ENCODE measurements at regions not wholly inside any gene's neighbourhood (a gene's known extent, or its start where the extent isn't known, plus 50 kb on each side); places are given as distances from the start of the nearest gene placed in this dataset.
"Not testable (repeated sequence)": the region's sequence is repeated elsewhere in the genome, so short reads cannot be mapped to it uniquely, and the experiment has no call there.

DNA sequence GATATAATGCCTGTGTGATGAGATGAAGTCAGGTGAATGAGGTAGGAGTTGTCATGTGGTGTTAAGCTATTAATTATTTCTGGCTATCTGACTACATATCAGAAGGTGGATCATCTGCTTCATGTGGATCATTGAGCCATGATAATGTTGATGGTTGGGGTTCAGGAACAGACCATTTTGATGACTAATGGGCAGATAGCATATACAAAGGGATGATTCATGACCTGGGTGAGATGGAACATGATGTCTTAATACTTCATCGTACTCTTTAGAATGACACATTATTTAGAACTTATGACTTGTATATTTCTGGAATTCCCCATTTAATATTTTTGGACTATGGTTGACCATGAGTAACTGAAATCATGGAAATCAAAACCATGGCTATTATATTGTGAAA, 155.1 kb downstream of the OR13A1 start:
- Histone ChIP-seq H3K9me3 (no peaks in the 10 kb centered on the region), H3K4me3 (no peak overlapping the region), H3K36me3 (no peaks in the 10 kb centered on the region), H3K27me3 (no peaks in the 10 kb centered on the region), H3K4me1 (no peaks in the 10 kb centered on the region), H3K27ac (no peak overlapping the region)
- TF ChIP-seq, protein P1, sequence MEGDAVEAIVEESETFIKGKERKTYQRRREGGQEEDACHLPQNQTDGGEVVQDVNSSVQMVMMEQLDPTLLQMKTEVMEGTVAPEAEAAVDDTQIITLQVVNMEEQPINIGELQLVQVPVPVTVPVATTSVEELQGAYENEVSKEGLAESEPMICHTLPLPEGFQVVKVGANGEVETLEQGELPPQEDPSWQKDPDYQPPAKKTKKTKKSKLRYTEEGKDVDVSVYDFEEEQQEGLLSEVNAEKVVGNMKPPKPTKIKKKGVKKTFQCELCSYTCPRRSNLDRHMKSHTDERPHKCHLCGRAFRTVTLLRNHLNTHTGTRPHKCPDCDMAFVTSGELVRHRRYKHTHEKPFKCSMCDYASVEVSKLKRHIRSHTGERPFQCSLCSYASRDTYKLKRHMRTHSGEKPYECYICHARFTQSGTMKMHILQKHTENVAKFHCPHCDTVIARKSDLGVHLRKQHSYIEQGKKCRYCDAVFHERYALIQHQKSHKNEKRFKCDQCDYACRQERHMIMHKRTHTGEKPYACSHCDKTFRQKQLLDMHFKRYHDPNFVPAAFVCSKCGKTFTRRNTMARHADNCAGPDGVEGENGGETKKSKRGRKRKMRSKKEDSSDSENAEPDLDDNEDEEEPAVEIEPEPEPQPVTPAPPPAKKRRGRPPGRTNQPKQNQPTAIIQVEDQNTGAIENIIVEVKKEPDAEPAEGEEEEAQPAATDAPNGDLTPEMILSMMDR (IDR thresholded peaks at IDR 0.05): no peak
- no peak for TF ChIP-seq EP300 (IDR thresholded peaks at IDR 0.05; ENCODE audit: low read depth)
- no peak for TF ChIP-seq POLR2AphosphoS5 (IDR thresholded peaks at IDR 0.05)
- no peak for TF ChIP-seq POLR2A (IDR thresholded peaks at IDR 0.05)
- in situ Hi-C loops (cut with MboI; ENCODE audit: low pct_ligation_motif_present in 1 of 4, low pct_unique_long_range_greater_than_20kb in 1 of 4, low sequenced_read_pairs in 3 of 4): no loop called here
- DNase-seq: no peak
- WGBS, 2 donors (ENCODE audit: low coverage in 1 of 2): 72 to 92% methylated on average over 1 of the region's 1 CpG
- intact Hi-C loops (cut with DNase I; ENCODE audit: low total_unique reads): no loop called here

DNA sequence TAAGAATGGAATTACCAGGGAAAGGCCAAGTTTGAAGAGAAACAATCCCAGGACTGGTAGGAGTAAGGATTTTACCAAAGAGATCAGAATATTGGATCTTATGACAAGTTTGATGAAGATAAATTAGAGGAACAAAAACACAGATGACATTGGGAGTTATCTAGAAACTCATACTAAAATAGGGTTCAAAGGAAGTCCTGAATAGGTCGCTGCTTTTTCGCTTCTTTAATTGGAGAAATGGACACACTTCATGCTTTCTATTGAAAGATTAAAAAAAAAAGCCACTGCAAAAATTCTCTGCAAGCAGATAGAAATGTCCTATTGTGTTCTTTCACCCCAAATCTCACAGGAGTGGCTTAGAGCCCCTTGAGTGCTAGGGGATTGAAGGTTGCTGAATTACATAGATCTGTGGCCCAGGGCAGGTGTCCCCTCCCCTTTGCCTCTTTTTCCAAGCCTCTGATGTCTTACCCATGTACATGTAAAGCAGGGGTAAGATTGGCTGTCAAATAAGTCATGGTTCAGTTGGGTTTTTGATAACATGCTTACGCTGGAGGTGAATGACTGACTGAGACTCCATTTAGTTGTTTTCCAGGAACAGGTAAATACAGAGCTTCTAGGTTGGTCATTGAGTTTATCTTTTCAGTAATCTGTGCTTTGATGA, 152.0 kb downstream of the OR13A1 start:
- no peak overlapping the region for H3K4me3 ChIP-seq
- no peak overlapping the region for H3K27ac ChIP-seq
- TF ChIP-seq EP300 (IDR thresholded peaks at IDR 0.05; ENCODE audit: low read depth) (no peak), POLR2AphosphoS5 (IDR thresholded peaks at IDR 0.05) (no peak)
- TF ChIP-seq, protein P1 (IDR thresholded peaks at IDR 0.05): no peak
- intact Hi-C loops (cut with DNase I; ENCODE audit: low total_unique reads): no loop called here
- no peaks in the 10 kb centered on the region for H3K9me3 ChIP-seq
- DNase-seq: no peak
- no peaks in the 10 kb centered on the region for H3K4me1 ChIP-seq
- WGBS, 2 donors (ENCODE audit: low coverage in 1 of 2): 86 to 87% methylated on average over 3 of the region's 3 CpGs
- no peaks in the 10 kb centered on the region for H3K36me3 ChIP-seq
- in situ Hi-C loops (cut with MboI; ENCODE audit: low pct_ligation_motif_present in 1 of 4, low pct_unique_long_range_greater_than_20kb in 1 of 4, low sequenced_read_pairs in 3 of 4): no loop called here
- H3K27me3 ChIP-seq: no peaks in the 10 kb centered on the region

DNA sequence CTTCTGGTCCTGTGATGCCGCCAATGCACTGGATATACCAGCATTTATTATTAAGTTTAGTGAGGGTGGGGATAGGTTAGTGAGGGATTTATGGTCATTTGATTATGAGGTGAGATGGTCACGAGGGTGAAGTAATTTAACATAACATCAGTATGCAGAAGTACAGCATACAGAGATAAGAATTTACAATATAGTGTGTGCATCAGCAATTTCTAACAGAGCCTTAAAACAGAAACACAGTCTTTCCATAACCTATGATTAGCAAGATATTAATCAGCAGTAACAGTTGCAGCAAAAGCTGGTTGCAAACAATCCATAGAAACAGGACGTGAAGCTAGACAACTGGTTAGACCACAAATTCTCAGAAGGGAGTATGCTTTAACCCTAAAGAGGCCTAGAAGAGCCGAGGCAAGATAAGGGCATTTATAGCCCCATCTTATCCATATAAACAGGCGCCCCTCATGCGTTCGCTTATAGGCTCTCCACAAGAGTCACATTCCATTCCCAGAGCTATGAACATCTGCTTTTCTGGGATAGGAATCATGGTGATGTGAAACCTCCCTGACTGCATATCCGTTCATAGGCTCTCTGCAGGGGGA, 139.8 kb downstream of the OR13A1 start:
- H3K27me3 ChIP-seq; in situ Hi-C loops (cut with MboI; ENCODE audit: low pct_ligation_motif_present in 1 of 4, low pct_unique_long_range_greater_than_20kb in 1 of 4, low sequenced_read_pairs in 3 of 4); H3K27ac ChIP-seq; H3K4me1 ChIP-seq; H3K36me3 ChIP-seq; DNase-seq; H3K9me3 ChIP-seq; intact Hi-C loops (cut with DNase I; ENCODE audit: low total_unique reads); H3K4me3 ChIP-seq: not testable (repeated sequence)
- WGBS, 2 donors (ENCODE audit: low coverage in 1 of 2): 39 to 59% methylated on average over 3 to 8 of the region's 8 CpGs

DNA sequence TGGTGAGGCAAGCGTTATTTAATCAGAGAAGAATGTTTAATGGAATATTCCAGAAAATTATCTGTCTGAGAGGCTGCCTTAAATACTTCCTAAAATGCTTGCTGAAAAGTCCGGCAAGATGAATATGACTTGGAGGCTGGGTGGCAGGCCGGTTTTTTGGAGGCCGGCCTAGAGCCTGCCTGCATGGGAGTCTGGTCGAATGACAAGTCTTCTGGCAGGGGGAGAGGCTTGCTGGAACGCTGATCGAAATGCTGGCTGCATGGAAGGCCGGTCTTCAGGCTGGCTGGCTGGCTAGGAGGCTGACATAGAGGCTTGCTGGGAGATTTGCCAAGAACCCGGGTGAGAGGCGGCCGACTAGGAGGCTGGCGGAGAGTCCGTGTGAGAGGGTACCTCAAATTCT, 135.7 kb downstream of the OR13A1 start:
- 64% methylated on average over 2 to 13 of the region's 13 CpGs for WGBS, 2 donors (ENCODE audit: low coverage in 1 of 2)
- Histone ChIP-seq H3K4me3 (no peak overlapping the region), H3K27ac (no peak overlapping the region), H3K36me3 (no peaks in the 10 kb centered on the region), H3K9me3 (no peaks in the 10 kb centered on the region), H3K4me1 (no peaks in the 10 kb centered on the region), H3K27me3 (no peaks in the 10 kb centered on the region)
- in situ Hi-C loops (cut with MboI; ENCODE audit: low pct_ligation_motif_present in 1 of 4, low pct_unique_long_range_greater_than_20kb in 1 of 4, low sequenced_read_pairs in 3 of 4): no loop called here
- intact Hi-C loops (cut with DNase I; ENCODE audit: low total_unique reads): no loop called here
- DNase-seq: no peak
- TF ChIP-seq, protein P1 (IDR thresholded peaks at IDR 0.05): no peak
- TF ChIP-seq POLR2AphosphoS5 (IDR thresholded peaks at IDR 0.05): no peak
- no peak for TF ChIP-seq POLR2A (IDR thresholded peaks at IDR 0.05)
- TF ChIP-seq EP300 (IDR thresholded peaks at IDR 0.05; ENCODE audit: low read depth): no peak

GRCh38 chr10:45180507-45180906, 134.9 kb downstream of the OR13A1 start:
- H3K27ac ChIP-seq: no peak overlapping the region
- no peak for DNase-seq
- H3K9me3 ChIP-seq: no peaks in the 10 kb centered on the region
- in situ Hi-C loops (cut with MboI; ENCODE audit: low pct_ligation_motif_present in 1 of 4, low pct_unique_long_range_greater_than_20kb in 1 of 4, low sequenced_read_pairs in 3 of 4): no loop called here
- H3K4me1 ChIP-seq: no peaks in the 10 kb centered on the region
- no peak for TF ChIP-seq POLR2A (IDR thresholded peaks at IDR 0.05)
- no peaks in the 10 kb centered on the region for H3K27me3 ChIP-seq
- H3K4me3 ChIP-seq: no peak overlapping the region
- intact Hi-C loops (cut with DNase I; ENCODE audit: low total_unique reads): no loop called here
- WGBS, 2 donors (ENCODE audit: low coverage in 1 of 2): 92% methylated on average over 14 of the region's 14 CpGs; no CpG with 5 or more reads in 1 of the 2 donors
- no peaks in the 10 kb centered on the region for H3K36me3 ChIP-seq
